Cardiac septum (tissue), 1 donor: ENCODE measurements at regions not wholly inside any gene's neighbourhood (a gene's known extent, or its start where the extent isn't known, plus 50 kb on each side); places are given as distances from the start of the nearest gene placed in this dataset.
"Not testable (repeated sequence)": the region's sequence is repeated elsewhere in the genome, so short reads cannot be mapped to it uniquely, and the experiment has no call there.

ENCODE experiments used
- DNase-seq: peaks from one replicate; pipeline ENCODE4 v3.0.0-alpha.2; 2020; ENCODE audit warnings: low spot score
- intact Hi-C: fragments of 100-400 bp; cut with DNase I; formaldehyde crosslinking; loops from one replicate; pipeline ENCODE4 v1.14.0; 2022
- donor health status: DM: no; HTN: no; CAD: no.

- intact Hi-C loops = no loop called here
Observed at GRCh38 chr7:120053390-120053961, 219.5 kb upstream of the KCND2 start.

GRCh38 chr7:120054376-120055100 lies 218.4 kb upstream of the KCND2 start:
- intact Hi-C loops = no loop called here
- DNase-seq = no peak

More at GRCh38 chr7:120053390-120053961, 219.5 kb upstream of the KCND2 start:
- no peak for DNase-seq

DNA sequence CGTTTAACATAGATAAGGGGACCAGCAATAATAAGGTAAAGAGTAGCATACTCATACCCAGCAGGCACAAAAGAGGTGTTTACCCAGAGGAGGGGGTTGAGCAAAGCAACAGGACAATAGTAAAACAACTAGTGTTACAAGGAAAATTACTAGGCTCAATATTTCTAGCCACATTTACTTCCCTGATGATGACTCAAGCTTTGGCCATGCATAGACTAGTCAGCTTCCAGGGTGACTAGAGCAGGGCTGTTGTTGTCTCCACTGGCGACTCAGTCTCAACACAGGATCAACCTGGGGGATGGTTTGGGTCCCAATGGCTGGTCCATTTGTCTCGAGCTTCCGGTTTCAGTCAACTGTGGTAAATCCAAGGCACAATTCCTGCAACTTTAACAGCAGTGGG lies 217.7 kb upstream of the KCND2 start:
- DNase-seq = no peak
- intact Hi-C loops = no loop called here

- no peak for DNase-seq
- intact Hi-C loops = no loop called here
Observed at GRCh38 chr7:120056227-120056626, 216.7 kb upstream of the KCND2 start.

- intact Hi-C loops = no loop called here
Observed at GRCh38 chr7:120059641-120060040, 213.3 kb upstream of the KCND2 start.

GRCh38 chr7:120060281-120060680 lies 212.7 kb upstream of the KCND2 start:
- intact Hi-C loops = no loop called here
- DNase-seq = no peak

More at GRCh38 chr7:120059641-120060040, 213.3 kb upstream of the KCND2 start:
- DNase-seq = no peak

GRCh38 chr7:120060875-120061274 lies 212.1 kb upstream of the KCND2 start:
- no peak for DNase-seq
- intact Hi-C loops = no loop called here

GRCh38 chr7:120064565-120064964 lies 208.4 kb upstream of the KCND2 start:
- no peak for DNase-seq
- intact Hi-C loops = no loop called here

DNA sequence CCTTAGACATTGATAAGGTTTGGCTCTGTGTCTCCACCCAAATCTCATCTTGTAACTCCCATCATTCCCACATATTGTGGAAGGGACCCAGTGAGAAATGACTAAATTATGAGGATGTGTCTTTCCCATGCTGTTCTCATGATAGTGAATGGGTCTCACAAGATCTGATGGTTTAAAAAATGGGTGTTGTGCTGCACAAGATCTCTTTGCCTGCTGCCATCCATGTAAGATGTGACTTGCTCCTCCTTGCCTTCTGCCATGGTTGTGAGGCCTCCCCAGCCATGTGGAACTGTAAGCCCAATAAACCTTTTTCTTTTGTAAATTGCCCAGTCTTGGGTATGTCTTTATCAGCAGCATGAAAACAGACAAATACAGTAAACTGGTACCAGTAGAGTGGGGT lies 206.1 kb upstream of the KCND2 start:
- intact Hi-C loops = not testable (repeated sequence)

GRCh38 chr7:120070201-120070600 lies 202.8 kb upstream of the KCND2 start:
- intact Hi-C loops = no loop called here
- no peak for DNase-seq

More for the DNA sequence above, 206.1 kb upstream of the KCND2 start:
- not testable (repeated sequence) for DNase-seq

GRCh38 chr7:120077777-120078176 lies 195.2 kb upstream of the KCND2 start:
- intact Hi-C loops = no loop called here
- DNase-seq = no peak

- intact Hi-C loops = no loop called here
- no peak for DNase-seq
Observed at GRCh38 chr7:120079022-120079421, 194.0 kb upstream of the KCND2 start.

DNA sequence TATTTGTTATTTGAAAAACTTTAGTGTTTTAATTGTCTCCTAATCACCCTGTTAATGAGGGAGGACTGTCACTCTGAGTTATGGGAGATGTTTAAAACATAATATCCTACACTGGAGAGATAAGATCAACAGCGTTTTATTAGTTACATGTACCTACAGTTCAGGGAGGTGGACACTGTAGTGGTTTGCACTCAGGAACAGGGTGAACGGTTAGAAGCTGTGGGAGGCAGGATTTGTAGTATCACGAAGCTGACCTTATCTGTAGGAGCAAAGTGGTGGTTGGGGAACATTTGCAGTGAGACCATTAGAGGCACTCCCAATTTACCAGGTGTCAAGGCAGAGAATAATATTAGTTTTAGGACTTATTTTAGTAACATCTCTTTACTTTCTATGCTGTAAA lies 193.3 kb upstream of the KCND2 start:
- intact Hi-C loops = no loop called here
- DNase-seq = no peak

DNA sequence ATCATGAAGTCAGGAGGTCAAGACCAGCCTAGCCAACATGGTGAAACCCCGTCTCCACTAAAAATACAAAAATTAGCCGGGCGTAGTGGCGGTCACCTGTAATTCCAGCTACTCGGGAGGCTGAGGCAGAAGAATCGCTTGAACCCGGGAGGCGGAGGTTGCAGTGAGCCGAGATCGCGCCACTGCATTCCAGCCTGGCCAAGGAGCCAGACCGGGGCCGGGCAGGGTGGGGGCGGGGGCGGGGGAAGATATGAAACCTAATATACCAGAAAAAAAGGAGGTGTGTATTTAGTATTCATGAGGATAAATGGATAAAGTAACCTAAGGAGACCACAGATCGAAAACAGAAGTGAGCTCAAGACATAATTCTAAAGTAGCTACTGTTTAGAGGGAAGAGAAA lies 186.5 kb upstream of the KCND2 start:
- DNase-seq, intact Hi-C loops: not testable (repeated sequence)

GRCh38 chr7:120089968-120090367 lies 183.0 kb upstream of the KCND2 start:
- intact Hi-C loops = no loop called here
- DNase-seq = no peak

- intact Hi-C loops = no loop called here
- no peak for DNase-seq
Observed at GRCh38 chr7:120091807-120092206, 181.2 kb upstream of the KCND2 start.

DNA sequence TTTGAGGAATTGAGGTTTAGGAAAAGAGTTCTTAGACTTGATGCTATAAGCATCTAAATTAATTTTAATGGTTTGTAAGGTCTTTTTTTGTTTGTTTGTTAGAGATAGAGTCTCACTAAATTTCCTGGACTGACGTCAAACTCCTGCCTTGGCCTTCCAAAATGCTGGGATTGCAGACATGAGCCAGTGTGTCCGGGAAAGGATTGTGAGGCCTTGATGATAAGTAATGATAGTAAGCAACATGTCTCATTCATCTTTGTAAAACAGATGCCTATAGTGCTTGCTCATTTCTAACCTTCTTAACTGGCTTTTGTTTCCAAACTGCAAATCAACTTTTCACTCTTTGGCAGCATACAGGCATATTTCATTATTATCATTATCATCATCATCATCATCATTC lies 176.0 kb upstream of the KCND2 start:
- DNase-seq = no peak
- intact Hi-C loops = no loop called here

DNA sequence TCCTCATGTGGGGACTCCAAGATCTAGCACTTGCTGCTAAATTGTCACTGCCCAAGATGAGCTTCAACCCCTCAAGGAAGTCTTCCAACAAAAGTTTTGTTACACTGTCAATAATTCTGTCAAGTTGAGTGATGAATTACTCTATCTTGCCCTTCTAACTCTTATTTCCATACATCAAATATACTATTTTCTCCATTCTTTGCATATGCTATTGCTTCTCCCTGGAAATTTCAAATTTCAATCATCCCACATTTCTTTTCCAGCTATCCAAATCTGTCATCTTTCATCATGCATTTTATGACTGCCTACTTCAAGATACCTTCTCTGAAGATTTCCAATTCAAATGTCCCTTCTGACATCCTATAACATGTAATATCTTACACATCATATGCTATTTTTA lies 175.2 kb upstream of the KCND2 start:
- intact Hi-C loops = no loop called here
- no peak for DNase-seq

- DNase-seq = no peak
- intact Hi-C loops = no loop called here
Observed at GRCh38 chr7:120108376-120108775, 164.6 kb upstream of the KCND2 start.

DNA sequence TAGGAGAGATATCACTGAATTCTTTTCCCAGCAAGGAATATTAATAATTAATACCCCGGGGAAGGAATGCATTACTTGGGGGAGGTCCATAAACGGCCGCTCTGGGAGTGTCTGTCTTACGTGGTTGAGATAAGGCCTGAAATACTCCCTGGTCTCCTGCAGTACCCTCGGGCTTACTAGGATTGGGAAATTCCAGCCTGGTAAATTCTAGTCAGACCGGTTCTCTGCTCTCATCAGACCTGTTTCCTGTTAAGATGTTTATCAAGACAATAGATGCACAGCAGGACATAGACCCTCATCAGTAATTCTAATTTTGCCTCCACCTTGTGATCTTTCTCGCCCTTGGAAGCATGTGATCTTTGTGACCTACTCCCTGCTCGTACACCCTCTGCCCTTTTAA lies 162.8 kb upstream of the KCND2 start:
- no peak for DNase-seq
- intact Hi-C loops = no loop called here

DNA sequence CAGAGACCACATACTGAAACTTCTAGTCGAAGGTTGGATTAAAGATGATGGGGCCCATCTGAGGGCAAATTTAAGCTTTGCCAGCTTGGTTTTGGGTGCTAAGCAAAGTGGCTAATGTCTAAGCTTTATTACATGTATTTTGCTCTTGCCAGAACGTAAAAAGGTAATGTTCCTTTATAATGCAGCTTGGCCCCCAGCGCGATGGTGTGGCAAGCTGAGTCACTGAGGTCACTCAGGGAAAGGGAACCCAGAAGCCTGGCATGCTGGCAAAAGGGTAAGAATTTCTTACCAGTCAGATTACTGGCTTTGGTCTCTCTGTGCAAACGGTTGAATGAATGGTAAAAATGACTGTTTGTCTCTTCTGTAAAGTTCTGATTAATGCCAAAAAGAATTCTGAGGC lies 158.3 kb upstream of the KCND2 start:
- DNase-seq = no peak
- intact Hi-C loops = no loop called here

DNA sequence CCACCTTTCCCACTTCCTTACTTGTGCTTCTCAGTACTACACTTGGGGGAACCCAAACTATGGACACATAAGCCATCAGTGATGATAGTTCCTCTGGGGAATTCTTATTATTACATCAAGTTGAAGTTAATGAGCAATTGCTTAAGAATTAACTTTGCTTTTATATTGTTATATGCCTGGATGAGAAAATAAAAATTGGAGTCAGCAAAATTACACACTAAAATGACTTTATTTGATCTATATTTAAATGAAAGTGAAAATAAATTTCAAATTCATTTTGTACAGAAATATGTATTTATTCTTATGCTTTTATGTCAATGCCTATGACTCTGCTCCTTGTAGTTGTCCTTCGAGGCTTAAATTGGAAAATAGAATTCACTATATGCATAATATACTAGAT lies 149.4 kb upstream of the KCND2 start:
- intact Hi-C loops = no loop called here

More for the DNA sequence above, 149.4 kb upstream of the KCND2 start:
- DNase-seq = no peak
